Omental fat pad (tissue), 3 donors: ENCODE measurements at regions not wholly inside any gene's neighbourhood (a gene's known extent, or its start where the extent isn't known, plus 50 kb on each side); places are given as distances from the start of the nearest gene placed in this dataset.

Source experiments
- ATAC-seq: fragments of 150-250 bp; one replicate; pipeline ENCODE4 v1.9.1; 2016; ENCODE audit warnings: mild to moderate bottlenecking, moderate library complexity; ENCODE audit not compliant: low FRiP score
- DNase-seq: peaks from one replicate; pipeline ENCODE4 v3.0.0-alpha.2; 2019; ENCODE audit warnings: low spot score
- TF ChIP-seq, protein P1 (sequence below), 3 donors: fragments of 450-650 bp; IDR thresholded peaks; one replicate each; pipeline ENCODE4 v1.5.1; 2016 to 2017; ENCODE audit warnings: antibody characterized with exemption in 3 of 3, mild to moderate bottlenecking in 3 of 3, moderate library complexity in 2 of 3

DNA sequence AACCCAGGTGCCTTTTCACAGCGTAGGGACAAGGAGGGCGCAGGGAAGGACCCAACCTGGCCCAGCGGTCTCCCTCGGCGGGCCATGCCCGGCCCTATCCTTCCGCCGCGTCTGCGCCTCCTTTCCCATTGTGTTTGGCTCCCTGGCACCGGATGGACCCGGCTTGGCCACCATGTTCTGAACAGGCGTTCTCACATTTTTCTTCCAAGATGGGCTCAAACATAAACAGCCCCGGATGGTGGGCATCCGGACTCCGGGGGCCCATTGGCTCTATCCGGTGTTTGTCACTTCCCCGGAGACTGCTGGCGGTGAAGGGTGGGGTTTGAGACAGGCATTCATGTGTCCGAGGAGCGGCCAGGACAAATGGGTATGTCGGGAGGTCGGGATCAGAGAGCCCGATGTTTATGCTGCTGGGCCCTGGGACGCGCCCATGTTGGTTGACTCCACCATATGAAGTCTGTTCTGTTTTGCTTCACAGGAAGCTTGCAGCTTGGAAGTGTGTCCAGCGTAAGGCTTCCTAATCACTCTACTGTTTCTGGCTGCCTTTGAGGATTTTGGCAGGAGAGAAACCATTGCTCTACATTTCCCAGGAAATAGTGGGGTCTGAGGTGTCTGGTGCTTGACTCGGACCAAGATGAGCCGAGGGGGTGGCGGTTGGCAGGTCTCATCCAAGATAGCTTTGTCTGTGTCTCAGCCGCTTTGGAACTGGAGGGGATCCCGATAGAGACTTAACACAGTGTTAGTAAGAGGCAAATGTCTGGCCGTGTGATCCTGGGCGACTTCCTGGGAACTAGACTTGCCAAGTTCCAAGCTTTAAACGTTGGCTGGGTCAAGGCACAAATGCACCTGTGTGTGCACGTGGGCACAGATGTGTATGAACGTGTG is 188.3 kb downstream of the IRF8 start:
- DNase-seq (no peak), ATAC-seq (no peak)
- TF ChIP-seq, protein P1, sequence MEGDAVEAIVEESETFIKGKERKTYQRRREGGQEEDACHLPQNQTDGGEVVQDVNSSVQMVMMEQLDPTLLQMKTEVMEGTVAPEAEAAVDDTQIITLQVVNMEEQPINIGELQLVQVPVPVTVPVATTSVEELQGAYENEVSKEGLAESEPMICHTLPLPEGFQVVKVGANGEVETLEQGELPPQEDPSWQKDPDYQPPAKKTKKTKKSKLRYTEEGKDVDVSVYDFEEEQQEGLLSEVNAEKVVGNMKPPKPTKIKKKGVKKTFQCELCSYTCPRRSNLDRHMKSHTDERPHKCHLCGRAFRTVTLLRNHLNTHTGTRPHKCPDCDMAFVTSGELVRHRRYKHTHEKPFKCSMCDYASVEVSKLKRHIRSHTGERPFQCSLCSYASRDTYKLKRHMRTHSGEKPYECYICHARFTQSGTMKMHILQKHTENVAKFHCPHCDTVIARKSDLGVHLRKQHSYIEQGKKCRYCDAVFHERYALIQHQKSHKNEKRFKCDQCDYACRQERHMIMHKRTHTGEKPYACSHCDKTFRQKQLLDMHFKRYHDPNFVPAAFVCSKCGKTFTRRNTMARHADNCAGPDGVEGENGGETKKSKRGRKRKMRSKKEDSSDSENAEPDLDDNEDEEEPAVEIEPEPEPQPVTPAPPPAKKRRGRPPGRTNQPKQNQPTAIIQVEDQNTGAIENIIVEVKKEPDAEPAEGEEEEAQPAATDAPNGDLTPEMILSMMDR (IDR thresholded peaks at IDR 0.05) = no peak

DNA sequence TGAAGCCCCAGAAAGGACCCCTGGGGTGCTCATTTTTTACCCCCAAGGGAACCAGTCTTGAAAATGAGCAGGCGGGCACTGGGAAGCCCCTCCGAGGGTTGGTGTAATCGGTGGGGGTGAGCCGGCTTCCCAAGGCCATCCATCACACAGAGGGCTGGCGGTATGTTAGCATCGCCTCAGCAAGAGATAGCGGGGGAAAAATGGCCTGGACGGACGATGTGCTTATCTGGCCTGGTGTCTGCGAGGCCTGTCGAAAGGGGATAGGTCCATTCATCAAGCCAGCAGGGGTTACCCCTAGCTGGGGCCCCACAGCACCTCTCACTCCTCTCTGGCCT is 188.9 kb downstream of the IRF8 start:
- DNase-seq (no peak), ATAC-seq (no peak)
- TF ChIP-seq, protein P1 (IDR thresholded peaks at IDR 0.05) = no peak

DNA sequence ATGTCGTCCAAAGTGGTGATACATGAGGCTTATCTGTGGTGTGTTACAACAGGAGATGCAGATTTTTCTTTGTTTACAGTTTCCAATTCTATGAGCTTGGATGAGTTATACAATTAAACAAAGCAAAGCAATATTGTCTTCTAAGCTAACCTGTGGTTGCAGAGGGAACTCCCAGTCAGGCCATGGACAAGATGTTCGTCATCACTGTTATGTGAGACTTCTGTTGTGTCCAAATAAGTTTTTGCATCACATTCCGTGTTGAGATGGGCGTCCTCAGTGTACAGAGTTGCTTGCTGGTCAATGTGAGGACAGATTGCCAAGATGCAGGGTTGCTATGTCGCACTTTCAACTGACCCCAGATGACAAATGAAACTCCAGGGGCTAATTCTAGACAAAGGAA is 189.3 kb downstream of the IRF8 start:
- TF ChIP-seq, protein P1 (IDR thresholded peaks at IDR 0.05) = no peak
- DNase-seq (no peak), ATAC-seq (no peak)

DNA sequence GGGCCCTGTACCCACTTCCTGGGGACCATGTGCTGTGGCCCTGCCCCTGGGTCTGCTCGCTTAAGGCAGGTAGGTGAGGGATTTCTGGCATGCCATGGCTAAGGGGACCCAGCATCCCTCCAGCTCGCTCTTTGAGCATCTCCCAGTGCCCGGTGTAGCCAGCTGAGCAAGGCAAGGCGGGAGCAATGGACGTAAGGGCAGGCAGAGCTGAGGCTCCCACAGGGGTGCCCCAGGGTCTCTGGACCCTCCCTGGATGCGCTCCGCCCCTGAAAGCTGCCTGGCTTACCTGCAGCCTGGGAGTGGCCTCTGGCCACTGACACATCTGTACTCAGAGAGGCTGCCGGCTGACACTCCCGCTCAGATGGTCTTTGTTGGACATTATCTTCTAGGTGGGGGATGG is 189.9 kb downstream of the IRF8 start:
- DNase-seq (no peak), ATAC-seq (no peak)
- TF ChIP-seq, protein P1 (IDR thresholded peaks at IDR 0.05) = no peak

DNA sequence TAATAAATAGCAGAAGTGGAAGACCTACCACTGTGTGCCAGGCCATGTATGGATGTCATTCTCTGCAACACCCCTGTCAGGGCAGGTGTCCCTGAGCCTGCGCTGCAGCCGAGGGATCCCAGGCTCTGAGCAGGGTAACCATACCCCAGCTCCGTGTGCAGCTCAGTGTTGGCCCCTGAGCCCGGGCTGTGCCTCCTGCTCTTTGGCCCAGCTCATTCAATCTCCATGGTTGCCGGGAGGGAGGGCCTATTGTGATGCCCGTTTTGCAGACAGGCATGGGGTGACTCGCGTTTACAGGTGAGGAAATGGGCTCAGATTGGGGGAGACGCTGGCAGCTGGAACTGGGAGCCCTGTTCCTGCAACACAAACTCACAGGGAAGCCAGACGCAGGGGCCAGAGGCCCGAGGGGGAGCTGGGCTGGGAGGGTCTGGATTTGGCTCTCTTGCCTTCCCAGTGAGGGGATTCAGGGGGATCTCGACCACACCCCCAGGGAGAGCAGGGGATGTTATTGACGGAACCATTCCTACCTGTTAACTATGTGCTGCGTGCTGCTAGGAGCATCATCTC is 190.5 kb downstream of the IRF8 start:
- ATAC-seq (no peak), DNase-seq (no peak)
- TF ChIP-seq, protein P1 (IDR thresholded peaks at IDR 0.05) = no peak

DNA sequence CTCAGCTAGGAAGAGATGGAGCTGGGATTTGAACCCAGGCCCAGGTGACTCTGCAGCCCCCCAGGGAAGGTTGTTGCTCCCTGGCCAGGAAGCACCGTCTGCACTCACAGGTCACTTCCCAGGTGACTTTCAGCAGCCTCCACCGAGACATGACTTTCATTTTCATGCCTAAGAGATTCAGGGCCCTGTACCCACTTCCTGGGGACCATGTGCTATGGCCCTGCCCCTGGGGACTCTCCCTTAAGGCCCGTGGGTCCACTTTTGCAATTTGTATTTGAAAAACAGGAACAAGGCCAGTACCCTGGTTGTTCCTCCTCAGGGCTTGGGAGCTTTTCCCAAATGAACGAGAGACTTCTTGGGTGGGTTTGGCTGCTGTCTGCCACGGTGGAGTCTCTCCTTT is 191.0 kb downstream of the IRF8 start:
- TF ChIP-seq, protein P1 (IDR thresholded peaks at IDR 0.05) = no peak
- ATAC-seq = no peak
- DNase-seq = no peak
